ENCODE measurements at regions not wholly inside any gene's neighbourhood (a gene's known extent, or its start where the extent isn't known, plus 50 kb on each side); places are given as distances from the start of the nearest gene placed in this dataset.

DNA sequence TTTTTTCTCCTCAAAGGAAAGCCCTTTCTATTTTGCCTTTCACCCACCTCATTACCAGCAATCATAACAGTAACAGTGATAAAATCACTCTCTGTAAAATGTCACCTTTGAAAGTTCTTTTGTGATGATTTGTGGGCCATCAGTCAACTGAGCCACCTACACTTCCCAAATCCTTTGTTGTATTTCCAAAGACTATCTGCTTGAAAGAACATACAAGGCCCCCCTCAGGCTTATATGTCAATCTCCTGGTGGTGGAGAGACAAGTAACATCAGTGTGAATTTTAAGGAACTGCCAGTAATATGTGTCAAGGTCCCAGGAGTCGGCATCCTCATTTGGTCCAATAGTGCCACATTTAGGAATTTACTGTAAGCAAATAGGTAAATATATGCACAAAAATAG lies 161.1 kb upstream of the EOMES start:
- H3K4me3 Mint-ChIP-seq, result no peak overlapping the region
- no peaks in the 10 kb centered on the region for H3K9me3 Mint-ChIP-seq
- no peak overlapping the region for H3K27ac Mint-ChIP-seq
- H3K4me1 Mint-ChIP-seq (ENCODE audit: low read depth), result peaks cover 11% of the 10 kb centered on the region
- intact Hi-C loops (cut with micrococcal nuclease), result no loop called here
- H3K36me3 Mint-ChIP-seq (ENCODE audit: low read depth), result no peaks in the 10 kb centered on the region
- H3K27me3 Mint-ChIP-seq, result no peaks in the 10 kb centered on the region

- Mint-ChIP-seq H3K27ac (no peak overlapping the region), H3K4me1 (ENCODE audit: low read depth) (peaks cover 11% of the 10 kb centered on the region), H3K4me3 (no peak overlapping the region), H3K27me3 (no peaks in the 10 kb centered on the region), H3K9me3 (no peaks in the 10 kb centered on the region), H3K36me3 (ENCODE audit: low read depth) (no peaks in the 10 kb centered on the region)
- intact Hi-C loops (cut with micrococcal nuclease), result no loop called here
Measured at GRCh38 chr3:27885641-27886040, 163.5 kb upstream of the EOMES start.

- H3K4me3 Mint-ChIP-seq, result no peak overlapping the region
- peaks cover 22% of the 10 kb centered on the region for H3K9me3 Mint-ChIP-seq
- no peaks in the 10 kb centered on the region for H3K36me3 Mint-ChIP-seq (ENCODE audit: low read depth)
- no peaks in the 10 kb centered on the region for H3K27me3 Mint-ChIP-seq
- H3K27ac Mint-ChIP-seq, result no peak overlapping the region
- H3K4me1 Mint-ChIP-seq (ENCODE audit: low read depth), result no peaks in the 10 kb centered on the region
- intact Hi-C loops (cut with micrococcal nuclease), result no loop called here
Measured at GRCh38 chr3:27888562-27888961, 166.4 kb upstream of the EOMES start.

DNA sequence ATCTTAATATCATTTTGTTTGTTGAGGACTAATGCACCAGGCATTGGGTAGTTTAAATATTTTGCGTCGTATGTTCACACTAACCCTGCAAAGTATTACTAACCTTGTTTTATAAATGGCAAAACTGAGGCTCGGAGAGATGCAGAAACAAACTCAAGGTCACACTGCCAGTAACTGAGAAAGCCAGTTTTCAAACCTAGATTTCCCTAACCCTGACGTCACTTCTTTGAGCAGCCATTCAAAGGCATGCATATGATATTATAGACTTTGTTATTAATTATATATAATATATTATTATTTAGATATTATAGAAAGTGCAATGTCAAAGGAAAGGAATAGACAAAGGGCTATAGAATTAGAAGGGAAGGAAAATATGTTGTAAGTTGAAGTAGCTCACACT lies 167.6 kb upstream of the EOMES start:
- H3K36me3 Mint-ChIP-seq (ENCODE audit: low read depth), result no peaks in the 10 kb centered on the region
- H3K4me1 Mint-ChIP-seq (ENCODE audit: low read depth), result no peaks in the 10 kb centered on the region
- no peaks in the 10 kb centered on the region for H3K27me3 Mint-ChIP-seq
- no peak overlapping the region for H3K27ac Mint-ChIP-seq
- H3K9me3 Mint-ChIP-seq, result peaks cover 27% of the 10 kb centered on the region
- no peak overlapping the region for H3K4me3 Mint-ChIP-seq
- intact Hi-C loops (cut with micrococcal nuclease), result no loop called here

- intact Hi-C loops (cut with micrococcal nuclease), result no loop called here
- Mint-ChIP-seq H3K27ac (no peak overlapping the region), H3K9me3 (no peaks in the 10 kb centered on the region), H3K4me1 (ENCODE audit: low read depth) (no peaks in the 10 kb centered on the region), H3K36me3 (ENCODE audit: low read depth) (no peaks in the 10 kb centered on the region), H3K27me3 (no peaks in the 10 kb centered on the region), H3K4me3 (no peak overlapping the region)
Measured at GRCh38 chr3:27900316-27900715, 178.2 kb upstream of the EOMES start.

GRCh38 chr3:27903446-27903845 lies 181.3 kb upstream of the EOMES start:
- intact Hi-C loops (cut with micrococcal nuclease), result no loop called here
- H3K36me3 Mint-ChIP-seq (ENCODE audit: low read depth), result no peaks in the 10 kb centered on the region
- no peaks in the 10 kb centered on the region for H3K27me3 Mint-ChIP-seq
- H3K4me1 Mint-ChIP-seq (ENCODE audit: low read depth), result no peaks in the 10 kb centered on the region
- H3K9me3 Mint-ChIP-seq, result no peaks in the 10 kb centered on the region
- H3K27ac Mint-ChIP-seq, result no peak overlapping the region
- no peak overlapping the region for H3K4me3 Mint-ChIP-seq

- no peak overlapping the region for H3K4me3 Mint-ChIP-seq
- H3K9me3 Mint-ChIP-seq, result no peaks in the 10 kb centered on the region
- no peaks in the 10 kb centered on the region for H3K4me1 Mint-ChIP-seq (ENCODE audit: low read depth)
- H3K27ac Mint-ChIP-seq, result no peak overlapping the region
- H3K27me3 Mint-ChIP-seq, result no peaks in the 10 kb centered on the region
- H3K36me3 Mint-ChIP-seq (ENCODE audit: low read depth), result no peaks in the 10 kb centered on the region
- intact Hi-C loops (cut with micrococcal nuclease), result no loop called here
Measured at GRCh38 chr3:27905625-27906024, 183.5 kb upstream of the EOMES start.

DNA sequence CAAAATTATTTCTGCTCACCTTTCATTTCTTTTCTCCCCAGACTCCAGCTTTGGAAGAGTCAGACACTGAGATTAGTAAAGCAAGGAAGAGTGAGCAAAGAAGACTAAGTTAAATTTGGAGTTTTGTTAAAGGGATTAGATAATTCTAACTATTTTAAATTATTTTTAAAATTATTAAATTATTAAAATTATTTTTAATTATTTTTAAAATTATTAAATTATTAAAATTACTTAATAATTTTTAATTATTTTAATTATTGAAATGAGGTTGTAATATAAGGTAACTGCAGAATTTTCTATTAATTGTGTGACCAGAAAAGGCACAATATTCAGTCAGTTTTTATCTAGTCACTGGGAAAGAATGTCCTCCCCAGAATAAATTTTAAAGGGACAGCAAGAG lies 185.0 kb upstream of the EOMES start:
- no peaks in the 10 kb centered on the region for H3K36me3 Mint-ChIP-seq (ENCODE audit: low read depth)
- H3K9me3 Mint-ChIP-seq, result no peaks in the 10 kb centered on the region
- no peak overlapping the region for H3K27ac Mint-ChIP-seq
- no peaks in the 10 kb centered on the region for H3K27me3 Mint-ChIP-seq
- no peaks in the 10 kb centered on the region for H3K4me1 Mint-ChIP-seq (ENCODE audit: low read depth)
- no peak overlapping the region for H3K4me3 Mint-ChIP-seq
- intact Hi-C loops (cut with micrococcal nuclease), result no loop called here

GRCh38 chr3:27907929-27908328 lies 185.8 kb upstream of the EOMES start:
- Mint-ChIP-seq H3K27ac (no peak overlapping the region), H3K9me3 (no peaks in the 10 kb centered on the region), H3K27me3 (no peaks in the 10 kb centered on the region), H3K4me3 (no peak overlapping the region), H3K36me3 (ENCODE audit: low read depth) (no peaks in the 10 kb centered on the region), H3K4me1 (ENCODE audit: low read depth) (no peaks in the 10 kb centered on the region)
- intact Hi-C loops (cut with micrococcal nuclease), result no loop called here

DNA sequence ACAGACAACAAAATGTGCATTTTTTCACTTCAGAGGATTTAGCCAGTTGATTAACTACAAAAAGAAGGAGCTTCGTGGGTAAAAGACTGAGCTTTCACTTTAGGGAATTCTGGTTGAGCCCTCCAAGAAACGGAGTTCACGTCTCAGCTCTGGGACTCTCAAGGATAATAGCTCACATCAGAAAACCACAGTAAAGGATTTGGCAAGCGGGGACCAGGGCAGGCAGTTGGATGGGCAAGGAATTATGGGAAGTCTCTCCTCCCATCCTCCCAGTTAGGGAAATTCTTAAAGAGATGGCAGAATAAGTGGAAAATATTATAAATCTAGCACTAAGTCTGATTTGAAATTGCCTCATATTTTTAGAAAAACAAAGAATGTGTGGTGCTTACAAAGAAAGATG lies 188.3 kb upstream of the EOMES start:
- no peaks in the 10 kb centered on the region for H3K27me3 Mint-ChIP-seq
- H3K4me1 Mint-ChIP-seq (ENCODE audit: low read depth), result no peaks in the 10 kb centered on the region
- H3K4me3 Mint-ChIP-seq, result no peak overlapping the region
- H3K36me3 Mint-ChIP-seq (ENCODE audit: low read depth), result no peaks in the 10 kb centered on the region
- no peaks in the 10 kb centered on the region for H3K9me3 Mint-ChIP-seq
- H3K27ac Mint-ChIP-seq, result no peak overlapping the region
- intact Hi-C loops (cut with micrococcal nuclease), result no loop called here

GRCh38 chr3:27914199-27914598 lies 192.1 kb upstream of the EOMES start:
- Mint-ChIP-seq H3K36me3 (ENCODE audit: low read depth) (no peaks in the 10 kb centered on the region), H3K27ac (no peak overlapping the region), H3K27me3 (no peaks in the 10 kb centered on the region), H3K9me3 (no peaks in the 10 kb centered on the region), H3K4me1 (ENCODE audit: low read depth) (no peaks in the 10 kb centered on the region), H3K4me3 (no peak overlapping the region)
- intact Hi-C loops (cut with micrococcal nuclease), result loop anchor here (2.0 kb wide), 1 partner anchor 415 kb away; no protein-coding TSS in a partner anchor

GRCh38 chr3:27923349-27924068 lies 201.4 kb upstream of the EOMES start:
- Mint-ChIP-seq H3K36me3 (ENCODE audit: low read depth) (no peaks in the 10 kb centered on the region), H3K9me3 (no peaks in the 10 kb centered on the region), H3K4me3 (no peak overlapping the region), H3K4me1 (ENCODE audit: low read depth) (peaks cover 6% of the 10 kb centered on the region), H3K27ac (no peak overlapping the region), H3K27me3 (peaks cover 8% of the 10 kb centered on the region)
- intact Hi-C loops (cut with micrococcal nuclease), result no loop called here

- intact Hi-C loops (cut with micrococcal nuclease), result no loop called here
- peaks cover 1% of the 10 kb centered on the region for H3K27me3 Mint-ChIP-seq
- no peak overlapping the region for H3K27ac Mint-ChIP-seq
- H3K36me3 Mint-ChIP-seq (ENCODE audit: low read depth), result no peaks in the 10 kb centered on the region
- H3K9me3 Mint-ChIP-seq, result no peaks in the 10 kb centered on the region
- H3K4me1 Mint-ChIP-seq (ENCODE audit: low read depth), result peaks cover 6% of the 10 kb centered on the region
- H3K4me3 Mint-ChIP-seq, result no peak overlapping the region
Measured at GRCh38 chr3:27927882-27928281, 205.8 kb upstream of the EOMES start.

- Mint-ChIP-seq H3K36me3 (ENCODE audit: low read depth) (no peaks in the 10 kb centered on the region), H3K27me3 (peaks cover 4% of the 10 kb centered on the region), H3K4me3 (no peak overlapping the region), H3K27ac (no peak overlapping the region), H3K9me3 (no peaks in the 10 kb centered on the region), H3K4me1 (ENCODE audit: low read depth) (peaks cover 6% of the 10 kb centered on the region)
- intact Hi-C loops (cut with micrococcal nuclease), result no loop called here
Measured at GRCh38 chr3:27930052-27930602, 208.0 kb upstream of the EOMES start.

DNA sequence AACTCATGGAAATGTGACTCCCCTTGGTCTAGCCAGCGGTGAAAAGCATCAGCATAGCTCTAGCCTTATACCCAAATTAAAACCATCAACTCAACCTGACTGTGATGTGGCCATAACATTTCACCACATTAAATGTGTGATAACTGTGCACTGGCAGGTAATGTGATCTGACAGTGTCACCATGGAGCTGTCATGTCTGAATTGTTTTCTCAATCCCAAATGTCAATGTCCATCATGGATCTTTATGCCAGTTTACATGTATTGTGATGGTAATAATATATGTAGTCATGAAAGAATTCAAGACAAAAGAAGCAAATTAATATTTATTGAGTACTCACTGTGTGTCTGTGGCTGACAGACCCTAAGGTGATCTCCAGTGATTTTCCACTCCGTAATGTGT lies 213.4 kb upstream of the EOMES start:
- Mint-ChIP-seq H3K4me3 (no peak overlapping the region), H3K4me1 (ENCODE audit: low read depth) (no peaks in the 10 kb centered on the region), H3K27ac (no peak overlapping the region), H3K9me3 (no peaks in the 10 kb centered on the region), H3K36me3 (ENCODE audit: low read depth) (no peaks in the 10 kb centered on the region), H3K27me3 (peaks cover 6% of the 10 kb centered on the region)
- intact Hi-C loops (cut with micrococcal nuclease), result no loop called here

All from dendritic cell treated with granulocyte-macrophage colony-stimulating factor and Interleukin-4, amounts not matched to agents 40 ng/mL and 50 ng/mL, for 4 days (primary cell).